GM23338 (cell line): ENCODE measurements at regions not wholly inside any gene's neighbourhood (a gene's known extent, or its start where the extent isn't known, plus 50 kb on each side); places are given as distances from the start of the nearest gene placed in this dataset.

ENCODE experiments used
- ATAC-seq: fragments of 200-7000 bp; cut with Tn5 transposase; 3 replicates; pipeline ENCODE4 v1.9.1; 2020
- DNase-seq: peaks from one replicate; pipeline ENCODE4 v3.0.0-alpha.2; 2015; ENCODE audit warnings: low spot score
- H2AFZ ChIP-seq: fragments of 200-600 bp; sonication (generic); 2 replicates; pipeline ENCODE4 v1.8.0; 2016; ENCODE audit warnings: antibody characterized with exemption, mild to moderate bottlenecking, moderate library complexity
- H3F3A ChIP-seq: fragments of 200-600 bp; sonication (generic); replicated peaks from 2 replicates; pipeline ENCODE4 v1.8.0; 2017; ENCODE audit warnings: antibody characterized with exemption, mixed run types, low read depth
- H3K27ac ChIP-seq: fragments of 200-600 bp; sonication (generic); 2 replicates; pipeline ENCODE4 v1.6.1; 2016; ENCODE audit warnings: low read depth
- H3K27me3 ChIP-seq: fragments of 200-600 bp; sonication (generic); 2 replicates; pipeline ENCODE4 v1.8.0; 2016; ENCODE audit warnings: mild to moderate bottlenecking, mixed run types, moderate library complexity; ENCODE audit not compliant: insufficient read depth
- H3K36me3 ChIP-seq: fragments of 200-600 bp; sonication (generic); 2 replicates; pipeline ENCODE4 v1.8.0; 2016; ENCODE audit warnings: mild to moderate bottlenecking; ENCODE audit not compliant: insufficient read depth
- H3K4me1 ChIP-seq: fragments of 200-600 bp; sonication (generic); 2 replicates; pipeline ENCODE4 v1.8.0; 2016; ENCODE audit warnings: mild to moderate bottlenecking, moderate library complexity; ENCODE audit not compliant: insufficient read depth
- H3K4me2 ChIP-seq: fragments of 200-600 bp; sonication (generic); 2 replicates; pipeline ENCODE4 v1.7.1; 2017; ENCODE audit warnings: mixed run types
- H3K4me3 ChIP-seq: fragments of 200-600 bp; sonication (generic); 2 replicates; pipeline ENCODE4 v1.6.1; 2016; ENCODE audit warnings: mixed run types
- H3K79me2 ChIP-seq: fragments of 200-600 bp; sonication (generic); replicated peaks from 2 replicates; pipeline ENCODE4 v1.8.0; 2017; ENCODE audit warnings: mild to moderate bottlenecking; ENCODE audit not compliant: insufficient read depth
- H3K9me2 ChIP-seq: fragments of 200-600 bp; sonication (generic); 2 replicates; pipeline ENCODE4 v1.8.0; 2017; ENCODE audit not compliant: insufficient read depth
- H4K20me1 ChIP-seq: fragments of 200-600 bp; sonication (generic); replicated peaks from 2 replicates; pipeline ENCODE4 v1.8.0; 2017; ENCODE audit warnings: mild to moderate bottlenecking; ENCODE audit not compliant: insufficient read depth
- H3K27ac Mint-ChIP-seq: 2 replicates; pipeline ENCODE4 v1.8.0; 2020; ENCODE audit warnings: inconsistent platforms, mild to moderate bottlenecking, moderate library complexity, mixed read lengths
- H3K27me3 Mint-ChIP-seq: 3 replicates; pipeline ENCODE4 v1.8.0; 2022; ENCODE audit warnings: low read depth, mild to moderate bottlenecking, moderate library complexity, mixed read lengths, inconsistent platforms; ENCODE audit not compliant: insufficient read depth, poor library complexity
- H3K36me3 Mint-ChIP-seq: 3 replicates; pipeline ENCODE4 v1.8.0; 2021; ENCODE audit warnings: low read depth, mild to moderate bottlenecking, inconsistent platforms, moderate library complexity, mixed read lengths
- H3K4me1 Mint-ChIP-seq: 3 replicates; pipeline ENCODE4 v1.8.0; 2020; ENCODE audit warnings: mild to moderate bottlenecking, inconsistent platforms, mixed read lengths
- H3K4me3 Mint-ChIP-seq: 3 replicates; pipeline ENCODE4 v1.8.0; 2021; ENCODE audit warnings: moderate library complexity, mild to moderate bottlenecking, inconsistent platforms, mixed read lengths
- H3K9me3 Mint-ChIP-seq: 3 replicates; pipeline ENCODE4 v1.8.0; 2020; ENCODE audit warnings: moderate library complexity, mild to moderate bottlenecking, inconsistent platforms, mixed read lengths
- CREB1 ChIP-seq: fragments of 250-450 bp; sonication (Bioruptor Pico); IDR thresholded peaks from 2 replicates; pipeline ENCODE4 v1.5.0; 2020; ENCODE audit warnings: low read depth, mild to moderate bottlenecking, moderate library complexity
- CTCF ChIP-seq, 2 experiments: fragments of 200-600 bp in 1 of 2; sonication (generic) in 1 of 2; conservative IDR thresholded peaks; 2 replicates each; pipeline versions ENCODE4 v1.5.1 to v1.6.1; 2016 to 2017; ENCODE audit warnings: antibody characterized with exemption in 2 of 2, low read depth in 2 of 2, mild to moderate bottlenecking in 2 of 2, moderate library complexity in 1 of 2
- ETS1 ChIP-seq: IDR thresholded peaks from 2 replicates; pipeline ENCODE4 v1.6.1; 2016; ENCODE audit warnings: antibody characterized with exemption
- EZH2 ChIP-seq: fragments of 200-600 bp; sonication (generic); IDR thresholded peaks from one replicate; pipeline ENCODE4 v1.8.0; 2017; ENCODE audit warnings: antibody characterized with exemption, mild to moderate bottlenecking, low read depth; ENCODE audit not compliant: unreplicated experiment
- EZH2phosphoT487 ChIP-seq: fragments of 200-600 bp; sonication (generic); IDR thresholded peaks from one replicate; pipeline ENCODE4 v1.8.1; 2018; ENCODE audit warnings: antibody characterized with exemption; ENCODE audit not compliant: unreplicated experiment
- JUNB ChIP-seq: IDR thresholded peaks from one replicate; pipeline ENCODE4 v1.6.1; 2016; ENCODE audit warnings: antibody characterized with exemption; ENCODE audit not compliant: unreplicated experiment
- NANOG ChIP-seq: IDR thresholded peaks from 2 replicates; pipeline ENCODE4 v1.6.1; 2016; ENCODE audit warnings: antibody characterized with exemption, borderline replicate concordance
- POLR2AphosphoS5 ChIP-seq: IDR thresholded peaks from 2 replicates; pipeline ENCODE4 v1.6.1; 2016; ENCODE audit warnings: antibody characterized with exemption, low read depth
- REST ChIP-seq: IDR thresholded peaks from one replicate; pipeline ENCODE4 v1.6.1; 2018; ENCODE audit warnings: antibody characterized with exemption; ENCODE audit not compliant: unreplicated experiment
- STAT1 ChIP-seq: IDR thresholded peaks from one replicate; pipeline ENCODE4 v1.6.1; 2016; ENCODE audit warnings: antibody characterized with exemption; ENCODE audit not compliant: unreplicated experiment
- ZNF114 ChIP-seq: fragments of 250-450 bp; sonication (Bioruptor Pico); IDR thresholded peaks from 2 replicates; pipeline ENCODE4 v1.5.0; 2020; ENCODE audit warnings: mild to moderate bottlenecking, moderate library complexity

- H3K27ac Mint-ChIP-seq: no peak overlapping the region
- no peaks in the 10 kb centered on the region for H3K36me3 Mint-ChIP-seq
- H3K4me1 Mint-ChIP-seq: peaks cover 8% of the 10 kb centered on the region; the same call in 1 of the 3 replicates
- H3K4me3 Mint-ChIP-seq: no peak overlapping the region
- no peaks in the 10 kb centered on the region for H3K79me2 ChIP-seq
- no peaks in the 10 kb centered on the region for H4K20me1 ChIP-seq
- H3K9me3 Mint-ChIP-seq: no peaks in the 10 kb centered on the region
- peaks cover 18% of the 10 kb centered on the region; the same call in 1 of the 2 replicates for H3K4me1 ChIP-seq
- H3K4me3 ChIP-seq: no peak overlapping the region
- DNase-seq (no peak), ATAC-seq (no peak)
- peaks cover 4% of the 10 kb centered on the region for H3K27me3 Mint-ChIP-seq
- no peaks in the 10 kb centered on the region for H3K9me2 ChIP-seq
- no peaks in the 10 kb centered on the region for H3K36me3 ChIP-seq
- H2AFZ ChIP-seq: no peak overlapping the region; the same call in 1 of the 2 replicates
- H3K4me2 ChIP-seq: no peak overlapping the region
- H3K27ac ChIP-seq: no peak overlapping the region
- no peaks in the 10 kb centered on the region for H3F3A ChIP-seq
- TF ChIP-seq ZNF114 (no peak), EZH2 (no peak), ETS1 (no peak), JUNB (no peak), POLR2AphosphoS5 (no peak), NANOG (no peak), CREB1 (CRISPR knock-in tag) (no peak)
- no peaks in the 10 kb centered on the region for H3K27me3 ChIP-seq
Observed at GRCh38 chr13:31514932-31515331, 224.4 kb upstream of the RXFP2 start.

- H3K27me3 Mint-ChIP-seq: peaks cover 4% of the 10 kb centered on the region
- H3F3A ChIP-seq: no peaks in the 10 kb centered on the region
- H3K9me3 Mint-ChIP-seq: no peaks in the 10 kb centered on the region
- H3K36me3 Mint-ChIP-seq: no peaks in the 10 kb centered on the region
- ATAC-seq: no peak
- no peaks in the 10 kb centered on the region for H3K9me2 ChIP-seq
- no peak overlapping the region for H2AFZ ChIP-seq
- no peak overlapping the region for H3K27ac Mint-ChIP-seq
- H3K79me2 ChIP-seq: no peaks in the 10 kb centered on the region
- H3K4me1 Mint-ChIP-seq: peaks cover 8% of the 10 kb centered on the region; the same call in 1 of the 3 replicates
- H3K27me3 ChIP-seq: no peaks in the 10 kb centered on the region
- H3K27ac ChIP-seq: no peak overlapping the region
- peaks cover 18% of the 10 kb centered on the region; the same call in 1 of the 2 replicates for H3K4me1 ChIP-seq
- DNase-seq: no peak
- H3K4me2 ChIP-seq: no peak overlapping the region
- H3K4me3 Mint-ChIP-seq: no peak overlapping the region
- no peaks in the 10 kb centered on the region for H4K20me1 ChIP-seq
- H3K36me3 ChIP-seq: no peaks in the 10 kb centered on the region
- no peak overlapping the region for H3K4me3 ChIP-seq
- no peak for TF ChIP-seq STAT1
- TF ChIP-seq ZNF114: no peak
- no peak for TF ChIP-seq CREB1 (CRISPR knock-in tag)
- no peak for TF ChIP-seq EZH2
- TF ChIP-seq CTCF (conservative IDR thresholded peaks at IDR 0.05; ENCODE audit: low read depth in 2 of 2): no peak
- TF ChIP-seq EZH2phosphoT487: no peak
- TF ChIP-seq REST: no peak
- no peak for TF ChIP-seq POLR2AphosphoS5
- no peak for TF ChIP-seq ETS1
- no peak for TF ChIP-seq NANOG
- no peak for TF ChIP-seq JUNB
Observed at GRCh38 chr13:31515427-31515826, 223.9 kb upstream of the RXFP2 start.
